IMR-90 (cell line): ENCODE measurements at regions not wholly inside any gene's neighbourhood (a gene's known extent, or its start where the extent isn't known, plus 50 kb on each side); places are given as distances from the start of the nearest gene placed in this dataset.
"Not testable (repeated sequence)": the region's sequence is repeated elsewhere in the genome, so short reads cannot be mapped to it uniquely, and the experiment has no call there.

Experiments
- RAD21 ChIP-seq: IDR thresholded peaks from 2 replicates; pipeline ENCODE4 v1.6.1; 2012; ENCODE audit warnings: low read length, improper control_type of control experiment
- TF ChIP-seq, protein P1 (sequence below): conservative IDR thresholded peaks from 2 replicates; pipeline ENCODE4 v1.5.1; 2012; ENCODE audit warnings: mild to moderate bottlenecking, low read depth, low read length, improper control_type of control experiment
- TF ChIP-seq, protein P2 (sequence below): fragments of 150-350 bp; IDR thresholded peaks from 2 replicates; pipeline ENCODE4 v1.6.1; 2017; ENCODE audit warnings: mild to moderate bottlenecking, antibody characterized with exemption, low read length, low read depth

DNA sequence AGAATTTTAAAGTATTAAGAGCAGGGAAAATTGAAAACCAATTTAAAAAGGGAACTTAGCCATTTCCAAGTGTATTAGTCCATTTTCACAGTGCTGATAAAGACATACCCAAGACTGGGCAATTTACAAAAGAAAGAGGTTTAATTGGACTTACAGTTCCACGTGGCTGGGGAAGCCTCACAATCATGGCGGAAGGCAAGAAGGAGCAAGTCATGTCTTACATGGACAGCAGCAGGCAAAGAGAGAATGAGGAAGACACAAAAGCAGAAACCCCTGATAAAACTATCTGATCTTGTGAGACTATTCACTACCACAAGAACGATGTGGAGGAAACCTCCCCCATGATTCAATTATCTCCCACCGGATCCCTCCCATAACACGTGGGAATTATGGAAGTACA lies 178.8 kb downstream of the ERCC6L2 start:
- TF ChIP-seq RAD21, result not testable (repeated sequence)
- TF ChIP-seq, protein P1, sequence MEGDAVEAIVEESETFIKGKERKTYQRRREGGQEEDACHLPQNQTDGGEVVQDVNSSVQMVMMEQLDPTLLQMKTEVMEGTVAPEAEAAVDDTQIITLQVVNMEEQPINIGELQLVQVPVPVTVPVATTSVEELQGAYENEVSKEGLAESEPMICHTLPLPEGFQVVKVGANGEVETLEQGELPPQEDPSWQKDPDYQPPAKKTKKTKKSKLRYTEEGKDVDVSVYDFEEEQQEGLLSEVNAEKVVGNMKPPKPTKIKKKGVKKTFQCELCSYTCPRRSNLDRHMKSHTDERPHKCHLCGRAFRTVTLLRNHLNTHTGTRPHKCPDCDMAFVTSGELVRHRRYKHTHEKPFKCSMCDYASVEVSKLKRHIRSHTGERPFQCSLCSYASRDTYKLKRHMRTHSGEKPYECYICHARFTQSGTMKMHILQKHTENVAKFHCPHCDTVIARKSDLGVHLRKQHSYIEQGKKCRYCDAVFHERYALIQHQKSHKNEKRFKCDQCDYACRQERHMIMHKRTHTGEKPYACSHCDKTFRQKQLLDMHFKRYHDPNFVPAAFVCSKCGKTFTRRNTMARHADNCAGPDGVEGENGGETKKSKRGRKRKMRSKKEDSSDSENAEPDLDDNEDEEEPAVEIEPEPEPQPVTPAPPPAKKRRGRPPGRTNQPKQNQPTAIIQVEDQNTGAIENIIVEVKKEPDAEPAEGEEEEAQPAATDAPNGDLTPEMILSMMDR, result not testable (repeated sequence)
- TF ChIP-seq, protein P2, sequence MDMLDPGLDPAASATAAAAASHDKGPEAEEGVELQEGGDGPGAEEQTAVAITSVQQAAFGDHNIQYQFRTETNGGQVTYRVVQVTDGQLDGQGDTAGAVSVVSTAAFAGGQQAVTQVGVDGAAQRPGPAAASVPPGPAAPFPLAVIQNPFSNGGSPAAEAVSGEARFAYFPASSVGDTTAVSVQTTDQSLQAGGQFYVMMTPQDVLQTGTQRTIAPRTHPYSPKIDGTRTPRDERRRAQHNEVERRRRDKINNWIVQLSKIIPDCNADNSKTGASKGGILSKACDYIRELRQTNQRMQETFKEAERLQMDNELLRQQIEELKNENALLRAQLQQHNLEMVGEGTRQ, result not testable (repeated sequence)
